ENCODE measurements at regions not wholly inside any gene's neighbourhood (a gene's known extent, or its start where the extent isn't known, plus 50 kb on each side); places are given as distances from the start of the nearest gene placed in this dataset.

- CTCF ChIA-PET, result no interaction called here
Observed at GRCh38 chr2:185174353-185174752, 564.3 kb upstream of the FSIP2 start.

More at GRCh38 chr2:185174353-185174752, 564.3 kb upstream of the FSIP2 start:
- no peak overlapping the region for H3K56ac ChIP-seq (ENCODE audit: extremely low read depth, insufficient read depth, low read length)
- DNase-seq (no peak), ATAC-seq (ENCODE audit: low read depth) (no peak)
- no peaks in the 10 kb centered on the region for H3K9me1 ChIP-seq (ENCODE audit: insufficient read depth, low read length)
- no CpG with 5 or more reads among the region's 1 CpG for WGBS, 2 experiments (ENCODE audit: extremely low coverage in 2 of 2, insufficient read length in 1 of 2)
- in situ Hi-C loops (cut with MboI; ENCODE audit: low sequenced_read_pairs), result no loop called here
- no peak overlapping the region for H3K27ac ChIP-seq (ENCODE audit: insufficient read depth, low read length)
- no peak overlapping the region for H3K4me2 ChIP-seq (ENCODE audit: low read depth, low read length)
- no peaks in the 10 kb centered on the region for H3K36me3 ChIP-seq (ENCODE audit: control insufficient read depth, insufficient read depth, low read length)
- no TSS peak for BruUV-seq (replicated peaks)
- no peak overlapping the region for H2AK5ac ChIP-seq (ENCODE audit: low read depth, low read length)
- no peak overlapping the region for H3K23ac ChIP-seq (ENCODE audit: low read depth, low read length)
- no peak overlapping the region for H3K18ac ChIP-seq (ENCODE audit: low read depth, low read length)
- peaks cover 2% of the 10 kb centered on the region; the same call in 1 of the 2 replicates for H3K9me3 ChIP-seq (ENCODE audit: control insufficient read depth, insufficient read depth, low read length)
- H3K4me3 ChIP-seq (ENCODE audit: insufficient read depth, low read depth, low read length), result no peak overlapping the region
- H2AK9ac ChIP-seq (replicated peaks; ENCODE audit: low read depth, low read length, poor library complexity), result no peak overlapping the region
- H4K5ac ChIP-seq (ENCODE audit: low read depth, low read length), result no peak overlapping the region
- H2BK5ac ChIP-seq (ENCODE audit: low read depth, low read length, poor library complexity, severe bottlenecking), result no peak overlapping the region
- no peak overlapping the region for H3K4ac ChIP-seq (ENCODE audit: low read depth, low read length)
- H2BK15ac ChIP-seq (ENCODE audit: low read depth, low read length), result no peak overlapping the region
- no peaks in the 10 kb centered on the region for H3K4me1 ChIP-seq (ENCODE audit: control insufficient read depth, insufficient read depth, low read length)
- dilution Hi-C loops (cut with HindIII; ENCODE audit: low sequenced_read_pairs, unreplicated experiment), result no loop called here
- H3K9ac ChIP-seq (ENCODE audit: low read depth, low read length), result no peak overlapping the region
- no peaks in the 10 kb centered on the region for H3K79me1 ChIP-seq (ENCODE audit: low read depth in 1 of 2, low read length in 2 of 2)
- H2AFZ ChIP-seq (replicated peaks; ENCODE audit: low read length, poor library complexity), result no peak overlapping the region
- no peaks in the 10 kb centered on the region for H3K27me3 ChIP-seq (ENCODE audit: control insufficient read depth, insufficient read depth, low read length)
- POLR2A ChIA-PET (ENCODE audit: unreplicated experiment), result no interaction called here
- H4K20me1 ChIP-seq (ENCODE audit: insufficient read depth, low read length), result no peaks in the 10 kb centered on the region
- no peak overlapping the region for H2BK120ac ChIP-seq (ENCODE audit: low read depth, low read length)
- no peak overlapping the region for H4K91ac ChIP-seq (ENCODE audit: insufficient read depth, low read depth, low read length)
- peak; percentile 64 for TF ChIP-seq CEBPB (IDR thresholded peaks at IDR 0.05; ENCODE audit: low read depth, low read length)
- no peak for TF ChIP-seq RAD21 (IDR thresholded peaks at IDR 0.05; ENCODE audit: low read length)
- no peak for TF ChIP-seq MXI1 (IDR thresholded peaks at IDR 0.05; ENCODE audit: borderline replicate concordance, low read depth, low read length)
- no peak overlapping the region for H4K8ac ChIP-seq (ENCODE audit: low read depth in 2 of 2, low read length in 2 of 2)
- intact Hi-C loops (cut with micrococcal nuclease), result no loop called here
- H3K14ac ChIP-seq (replicated peaks; ENCODE audit: low read depth, low read length), result no peak overlapping the region
- H2BK20ac ChIP-seq (ENCODE audit: low read depth, low read length), result no peak overlapping the region

All from IMR-90 (cell line).